ENCODE measurements at regions not wholly inside any gene's neighbourhood (a gene's known extent, or its start where the extent isn't known, plus 50 kb on each side); places are given as distances from the start of the nearest gene placed in this dataset.

DNA sequence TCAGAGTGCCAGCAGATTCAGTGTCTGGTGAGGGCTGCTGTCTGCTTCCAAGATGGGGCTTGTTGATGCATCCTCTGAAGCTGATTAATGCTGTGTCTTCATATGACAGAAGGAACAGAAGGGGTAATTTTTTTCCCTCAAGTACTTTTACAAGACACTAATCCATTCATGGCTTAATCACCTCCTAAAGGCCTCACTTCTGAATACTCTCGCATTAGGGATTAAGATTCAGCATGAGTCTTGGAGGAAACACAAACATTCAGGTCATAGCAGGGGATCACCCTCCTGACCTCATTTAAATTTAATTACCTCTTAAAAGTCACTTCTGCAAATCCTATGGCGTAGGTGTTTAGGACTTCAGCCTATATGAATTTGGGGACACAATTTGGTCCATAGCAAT lies 1145.5 kb upstream of the PCDH10 start:
- DNase-seq (ENCODE audit: low read depth): no peak
- H3K4me3 ChIP-seq (ENCODE audit: low read depth, low read length): no peak overlapping the region
- TF ChIP-seq, protein P1, sequence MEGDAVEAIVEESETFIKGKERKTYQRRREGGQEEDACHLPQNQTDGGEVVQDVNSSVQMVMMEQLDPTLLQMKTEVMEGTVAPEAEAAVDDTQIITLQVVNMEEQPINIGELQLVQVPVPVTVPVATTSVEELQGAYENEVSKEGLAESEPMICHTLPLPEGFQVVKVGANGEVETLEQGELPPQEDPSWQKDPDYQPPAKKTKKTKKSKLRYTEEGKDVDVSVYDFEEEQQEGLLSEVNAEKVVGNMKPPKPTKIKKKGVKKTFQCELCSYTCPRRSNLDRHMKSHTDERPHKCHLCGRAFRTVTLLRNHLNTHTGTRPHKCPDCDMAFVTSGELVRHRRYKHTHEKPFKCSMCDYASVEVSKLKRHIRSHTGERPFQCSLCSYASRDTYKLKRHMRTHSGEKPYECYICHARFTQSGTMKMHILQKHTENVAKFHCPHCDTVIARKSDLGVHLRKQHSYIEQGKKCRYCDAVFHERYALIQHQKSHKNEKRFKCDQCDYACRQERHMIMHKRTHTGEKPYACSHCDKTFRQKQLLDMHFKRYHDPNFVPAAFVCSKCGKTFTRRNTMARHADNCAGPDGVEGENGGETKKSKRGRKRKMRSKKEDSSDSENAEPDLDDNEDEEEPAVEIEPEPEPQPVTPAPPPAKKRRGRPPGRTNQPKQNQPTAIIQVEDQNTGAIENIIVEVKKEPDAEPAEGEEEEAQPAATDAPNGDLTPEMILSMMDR (conservative IDR thresholded peaks at IDR 0.05; ENCODE audit: low read depth, low read length): no peak

DNA sequence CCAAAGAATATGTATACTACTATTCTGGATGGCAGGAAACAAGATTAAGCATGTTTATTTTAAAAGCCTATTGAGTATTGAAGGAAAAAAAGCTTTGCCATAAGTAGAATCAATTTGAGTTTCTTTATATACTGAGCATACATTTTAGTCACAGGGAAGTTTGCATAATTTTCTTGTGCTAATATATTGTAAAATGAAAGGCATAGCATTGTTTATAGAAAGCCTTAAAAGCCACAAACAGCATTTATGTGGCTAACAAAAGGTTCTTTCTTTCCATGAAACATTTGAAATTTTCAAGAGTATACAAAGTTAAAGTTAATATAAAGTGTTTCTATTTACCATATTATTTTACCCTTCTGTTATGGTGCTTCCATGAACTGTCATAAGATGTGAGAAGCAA lies 1133.8 kb upstream of the PCDH10 start:
- TF ChIP-seq, protein P1 (conservative IDR thresholded peaks at IDR 0.05; ENCODE audit: low read depth, low read length): no peak
- DNase-seq (ENCODE audit: low read depth): no peak

DNA sequence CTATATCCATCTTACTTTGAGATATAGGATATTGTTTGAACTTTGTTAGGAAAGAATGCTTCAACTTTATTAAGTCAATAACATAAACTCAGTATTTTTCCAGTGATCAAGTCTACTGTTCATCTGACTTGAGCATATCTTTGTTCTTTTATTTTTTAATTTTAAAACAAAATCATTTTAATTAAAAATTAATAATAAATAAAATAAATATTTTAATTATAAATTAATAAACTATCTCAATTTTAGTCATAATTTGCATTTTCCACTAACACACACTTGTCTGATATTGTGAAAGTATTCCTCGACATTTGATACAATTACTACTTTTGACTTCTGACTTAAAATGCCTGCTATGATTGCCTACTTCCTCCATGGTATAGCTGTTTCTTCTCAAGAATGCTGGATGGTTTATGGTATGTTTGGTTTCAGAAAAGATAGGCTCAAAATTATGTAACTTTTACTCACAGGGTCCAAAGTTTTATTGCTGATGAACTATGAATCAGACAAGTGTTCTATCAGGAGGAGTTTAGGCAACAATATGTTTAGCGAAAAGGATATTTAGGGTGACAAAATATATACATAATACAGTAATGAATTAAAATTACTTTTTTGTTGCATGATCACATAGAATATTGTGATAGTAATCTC lies 1132.3 kb upstream of the PCDH10 start:
- no peak overlapping the region for H3K4me3 ChIP-seq (ENCODE audit: low read depth, low read length)
- no peak for DNase-seq (ENCODE audit: low read depth)
- TF ChIP-seq, protein P1 (conservative IDR thresholded peaks at IDR 0.05; ENCODE audit: low read depth, low read length): no peak

More for the DNA sequence above, 1133.8 kb upstream of the PCDH10 start:
- no peak overlapping the region for H3K4me3 ChIP-seq (ENCODE audit: low read depth, low read length)

DNA sequence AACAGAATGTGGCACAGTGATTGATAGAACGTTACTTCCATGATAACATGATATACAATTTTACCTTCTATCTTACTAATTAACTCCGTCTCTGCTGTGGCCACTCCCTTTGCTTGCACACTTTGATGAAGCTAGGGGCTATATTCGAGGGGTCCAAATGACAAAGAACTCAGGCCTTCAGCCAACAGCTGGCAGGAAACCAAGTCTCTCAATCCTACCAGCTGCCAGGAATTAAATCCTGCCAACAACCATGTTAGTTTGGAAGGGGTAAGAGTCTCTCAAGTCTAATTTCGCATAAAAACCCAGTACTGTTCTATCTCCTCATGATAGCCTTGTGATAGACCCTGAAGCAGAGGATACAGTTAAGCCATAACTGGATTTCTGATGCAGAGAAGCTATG lies 1122.9 kb upstream of the PCDH10 start:
- DNase-seq (ENCODE audit: low read depth): no peak
- no peak overlapping the region for H3K4me3 ChIP-seq (ENCODE audit: low read depth, low read length)
- TF ChIP-seq, protein P1 (conservative IDR thresholded peaks at IDR 0.05; ENCODE audit: low read depth, low read length): no peak

DNA sequence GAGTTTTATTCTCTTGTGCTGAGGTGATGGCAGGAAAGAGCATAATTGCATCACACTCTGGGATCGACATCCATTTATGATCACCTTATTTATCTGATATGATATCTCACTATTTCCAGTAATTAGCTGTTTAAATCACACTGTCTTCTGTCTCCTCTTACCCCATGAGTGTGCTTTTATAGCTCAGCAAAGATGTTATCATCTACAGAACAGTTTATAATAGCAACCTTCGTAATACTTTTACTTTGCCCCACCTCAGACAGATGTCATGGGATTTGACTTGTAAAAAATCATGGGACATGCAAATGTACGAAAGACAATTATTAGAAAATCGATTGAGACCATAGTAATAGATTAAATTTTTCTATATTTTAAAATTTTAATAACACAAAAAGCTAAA lies 1122.3 kb upstream of the PCDH10 start:
- H3K4me3 ChIP-seq (ENCODE audit: low read depth, low read length): no peak overlapping the region
- DNase-seq (ENCODE audit: low read depth): no peak
- TF ChIP-seq, protein P1 (conservative IDR thresholded peaks at IDR 0.05; ENCODE audit: low read depth, low read length): no peak

DNA sequence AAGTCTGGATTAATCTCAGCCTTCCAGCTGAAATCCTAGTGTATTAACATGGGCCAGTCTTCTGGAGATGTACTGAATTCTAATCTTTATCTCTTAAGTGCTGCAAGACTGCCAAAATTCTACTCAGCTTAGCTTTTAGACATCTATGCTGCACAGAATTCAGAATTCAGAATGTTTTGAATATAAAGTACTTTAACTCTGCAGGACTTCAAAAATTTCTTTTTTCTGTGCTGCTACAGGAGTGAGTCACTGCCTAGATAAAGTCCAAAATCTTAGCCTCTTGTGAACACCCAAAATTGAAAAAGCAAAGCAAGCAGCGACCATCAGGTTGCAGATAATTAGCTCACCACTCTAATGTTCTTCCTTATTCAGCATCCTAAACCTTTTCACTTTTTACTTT lies 1092.6 kb upstream of the PCDH10 start:
- TF ChIP-seq, protein P1 (conservative IDR thresholded peaks at IDR 0.05; ENCODE audit: low read depth, low read length): no peak
- DNase-seq (ENCODE audit: low read depth): peak; percentile 19
- no peak overlapping the region for H3K4me3 ChIP-seq (ENCODE audit: low read depth, low read length)

DNA sequence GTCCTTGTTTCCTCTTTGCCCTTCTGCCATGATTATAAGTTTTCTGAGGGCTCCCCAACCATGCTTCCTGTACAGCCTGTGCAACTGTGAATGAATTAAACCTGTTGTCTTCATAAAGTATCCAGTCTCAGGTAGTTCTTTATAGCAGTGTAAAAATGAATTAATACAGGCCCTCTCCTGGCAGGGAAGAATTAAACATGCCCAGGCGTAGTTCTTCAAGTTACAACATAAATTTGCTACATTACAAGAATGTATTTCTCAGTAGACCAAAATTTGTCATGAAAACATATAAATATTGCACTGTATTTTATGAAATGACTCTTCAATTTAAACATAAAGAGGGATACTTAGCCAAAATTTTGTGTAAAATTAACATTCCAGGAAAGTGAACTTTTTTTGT lies 1089.9 kb upstream of the PCDH10 start:
- TF ChIP-seq, protein P1 (conservative IDR thresholded peaks at IDR 0.05; ENCODE audit: low read depth, low read length): no peak
- H3K4me3 ChIP-seq (ENCODE audit: low read depth, low read length): no peak overlapping the region
- no peak for DNase-seq (ENCODE audit: low read depth)

All from choroid plexus epithelial cell (primary cell).